ENCODE measurements at regions not wholly inside any gene's neighbourhood (a gene's known extent, or its start where the extent isn't known, plus 50 kb on each side); places are given as distances from the start of the nearest gene placed in this dataset.

- Histone ChIP-seq H3K9me2 (ENCODE audit: insufficient read depth, low read length) (no peaks in the 10 kb centered on the region), H3K4me2 (ENCODE audit: low read length) (no peak overlapping the region), H2AFZ (ENCODE audit: low read depth, low read length) (no peak overlapping the region), H4K20me1 (ENCODE audit: insufficient read depth) (no peaks in the 10 kb centered on the region), H3K27me3 (ENCODE audit: insufficient read depth, low read depth, low read length) (no peaks in the 10 kb centered on the region), H3K27ac (ENCODE audit: low read length) (no peak overlapping the region), H3K9me3 (ENCODE audit: low read length) (no peaks in the 10 kb centered on the region), H3F3A (ENCODE audit: insufficient read depth, low read length, poor library complexity, severe bottlenecking) (no peaks in the 10 kb centered on the region), H3K36me3 (ENCODE audit: insufficient read depth, low read length) (no peaks in the 10 kb centered on the region), H3K4me3 (ENCODE audit: low read length) (no peak overlapping the region), H3K9ac (ENCODE audit: low read length) (no peak overlapping the region), H3K79me2 (replicated peaks; ENCODE audit: insufficient read depth, low read length) (no peaks in the 10 kb centered on the region)
- no peak for TF ChIP-seq MXI1 (conservative IDR thresholded peaks at IDR 0.05; ENCODE audit: poor library complexity, severe bottlenecking)
- TF ChIP-seq, protein P1, sequence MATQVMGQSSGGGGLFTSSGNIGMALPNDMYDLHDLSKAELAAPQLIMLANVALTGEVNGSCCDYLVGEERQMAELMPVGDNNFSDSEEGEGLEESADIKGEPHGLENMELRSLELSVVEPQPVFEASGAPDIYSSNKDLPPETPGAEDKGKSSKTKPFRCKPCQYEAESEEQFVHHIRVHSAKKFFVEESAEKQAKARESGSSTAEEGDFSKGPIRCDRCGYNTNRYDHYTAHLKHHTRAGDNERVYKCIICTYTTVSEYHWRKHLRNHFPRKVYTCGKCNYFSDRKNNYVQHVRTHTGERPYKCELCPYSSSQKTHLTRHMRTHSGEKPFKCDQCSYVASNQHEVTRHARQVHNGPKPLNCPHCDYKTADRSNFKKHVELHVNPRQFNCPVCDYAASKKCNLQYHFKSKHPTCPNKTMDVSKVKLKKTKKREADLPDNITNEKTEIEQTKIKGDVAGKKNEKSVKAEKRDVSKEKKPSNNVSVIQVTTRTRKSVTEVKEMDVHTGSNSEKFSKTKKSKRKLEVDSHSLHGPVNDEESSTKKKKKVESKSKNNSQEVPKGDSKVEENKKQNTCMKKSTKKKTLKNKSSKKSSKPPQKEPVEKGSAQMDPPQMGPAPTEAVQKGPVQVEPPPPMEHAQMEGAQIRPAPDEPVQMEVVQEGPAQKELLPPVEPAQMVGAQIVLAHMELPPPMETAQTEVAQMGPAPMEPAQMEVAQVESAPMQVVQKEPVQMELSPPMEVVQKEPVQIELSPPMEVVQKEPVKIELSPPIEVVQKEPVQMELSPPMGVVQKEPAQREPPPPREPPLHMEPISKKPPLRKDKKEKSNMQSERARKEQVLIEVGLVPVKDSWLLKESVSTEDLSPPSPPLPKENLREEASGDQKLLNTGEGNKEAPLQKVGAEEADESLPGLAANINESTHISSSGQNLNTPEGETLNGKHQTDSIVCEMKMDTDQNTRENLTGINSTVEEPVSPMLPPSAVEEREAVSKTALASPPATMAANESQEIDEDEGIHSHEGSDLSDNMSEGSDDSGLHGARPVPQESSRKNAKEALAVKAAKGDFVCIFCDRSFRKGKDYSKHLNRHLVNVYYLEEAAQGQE (IDR thresholded peaks at IDR 0.05; ENCODE audit: borderline replicate concordance), result no peak
- TF ChIP-seq TAF1 (IDR thresholded peaks at IDR 0.05; ENCODE audit: low read depth), result no peak
- TF ChIP-seq EP300 (conservative IDR thresholded peaks at IDR 0.05; ENCODE audit: poor library complexity, severe bottlenecking), result no peak
- no peak for TF ChIP-seq SMC3 (conservative IDR thresholded peaks at IDR 0.05; ENCODE audit: poor library complexity)
- TF ChIP-seq RAD21 (conservative IDR thresholded peaks at IDR 0.05), result no peak
- TF ChIP-seq EZH2 (IDR thresholded peaks at IDR 0.05; ENCODE audit: borderline replicate concordance, insufficient read depth, low read length, poor library complexity, severe bottlenecking), result no peak
- TF ChIP-seq, protein P2, sequence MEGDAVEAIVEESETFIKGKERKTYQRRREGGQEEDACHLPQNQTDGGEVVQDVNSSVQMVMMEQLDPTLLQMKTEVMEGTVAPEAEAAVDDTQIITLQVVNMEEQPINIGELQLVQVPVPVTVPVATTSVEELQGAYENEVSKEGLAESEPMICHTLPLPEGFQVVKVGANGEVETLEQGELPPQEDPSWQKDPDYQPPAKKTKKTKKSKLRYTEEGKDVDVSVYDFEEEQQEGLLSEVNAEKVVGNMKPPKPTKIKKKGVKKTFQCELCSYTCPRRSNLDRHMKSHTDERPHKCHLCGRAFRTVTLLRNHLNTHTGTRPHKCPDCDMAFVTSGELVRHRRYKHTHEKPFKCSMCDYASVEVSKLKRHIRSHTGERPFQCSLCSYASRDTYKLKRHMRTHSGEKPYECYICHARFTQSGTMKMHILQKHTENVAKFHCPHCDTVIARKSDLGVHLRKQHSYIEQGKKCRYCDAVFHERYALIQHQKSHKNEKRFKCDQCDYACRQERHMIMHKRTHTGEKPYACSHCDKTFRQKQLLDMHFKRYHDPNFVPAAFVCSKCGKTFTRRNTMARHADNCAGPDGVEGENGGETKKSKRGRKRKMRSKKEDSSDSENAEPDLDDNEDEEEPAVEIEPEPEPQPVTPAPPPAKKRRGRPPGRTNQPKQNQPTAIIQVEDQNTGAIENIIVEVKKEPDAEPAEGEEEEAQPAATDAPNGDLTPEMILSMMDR (IDR thresholded peaks at IDR 0.05; ENCODE audit: poor library complexity, severe bottlenecking), result no peak
- no peak for TF ChIP-seq POLR2AphosphoS5 (IDR thresholded peaks at IDR 0.05)
These were observed 53.4 kb downstream of the RGS2 start for GRCh38 chr1:192862271-192862670.

GRCh38 chr1:192866241-192866868 lies 57.5 kb downstream of the RGS2 start:
- no peaks in the 10 kb centered on the region for H3K9me2 ChIP-seq (ENCODE audit: insufficient read depth, low read length)
- H3K27ac ChIP-seq (ENCODE audit: low read length), result no peak overlapping the region
- no peak overlapping the region for H3K9ac ChIP-seq (ENCODE audit: low read length)
- no peaks in the 10 kb centered on the region for H3K36me3 ChIP-seq (ENCODE audit: insufficient read depth, low read length)
- TF ChIP-seq SMC3 (conservative IDR thresholded peaks at IDR 0.05; ENCODE audit: poor library complexity) (no peak), MXI1 (conservative IDR thresholded peaks at IDR 0.05; ENCODE audit: poor library complexity, severe bottlenecking) (no peak), TAF1 (IDR thresholded peaks at IDR 0.05; ENCODE audit: low read depth) (no peak), EZH2 (IDR thresholded peaks at IDR 0.05; ENCODE audit: borderline replicate concordance, insufficient read depth, low read length, poor library complexity, severe bottlenecking) (no peak)
- H3K4me3 ChIP-seq (ENCODE audit: low read length), result no peak overlapping the region
- no peak overlapping the region for H3K4me2 ChIP-seq (ENCODE audit: low read length)
- no peaks in the 10 kb centered on the region for H4K20me1 ChIP-seq (ENCODE audit: insufficient read depth)
- no peaks in the 10 kb centered on the region for H3F3A ChIP-seq (ENCODE audit: insufficient read depth, low read length, poor library complexity, severe bottlenecking)
- no peaks in the 10 kb centered on the region for H3K27me3 ChIP-seq (ENCODE audit: insufficient read depth, low read depth, low read length)
- no peaks in the 10 kb centered on the region for H3K9me3 ChIP-seq (ENCODE audit: low read length)
- no peak overlapping the region for H2AFZ ChIP-seq (ENCODE audit: low read depth, low read length)
- H3K79me2 ChIP-seq (replicated peaks; ENCODE audit: insufficient read depth, low read length), result no peaks in the 10 kb centered on the region
